HG03460 (cell line): ENCODE measurements at regions not wholly inside any gene's neighbourhood (a gene's known extent, or its start where the extent isn't known, plus 50 kb on each side); places are given as distances from the start of the nearest gene placed in this dataset.

Experiments used
- ATAC-seq: cut with Tn5 transposase; IDR thresholded peaks from one replicate; pipeline ENCODE4 v1.9.1; 2021; ENCODE audit not compliant: unreplicated experiment

GRCh38 chr5:159638954-159639559, 277.2 kb upstream of the ADRA1B start:
- ATAC-seq: no peak

- no peak for ATAC-seq
These were observed 276.7 kb upstream of the ADRA1B start for GRCh38 chr5:159639590-159639989.

GRCh38 chr5:159640446-159640845, 275.8 kb upstream of the ADRA1B start:
- no peak for ATAC-seq

- ATAC-seq: no peak
These were observed 275.4 kb upstream of the ADRA1B start for GRCh38 chr5:159640921-159641320.

GRCh38 chr5:159641371-159642039, 274.8 kb upstream of the ADRA1B start:
- no peak for ATAC-seq

GRCh38 chr5:159642379-159642778, 273.9 kb upstream of the ADRA1B start:
- ATAC-seq: no peak

GRCh38 chr5:159644053-159644452, 272.2 kb upstream of the ADRA1B start:
- ATAC-seq: no peak

GRCh38 chr5:159645179-159645846, 271.0 kb upstream of the ADRA1B start:
- no peak for ATAC-seq

GRCh38 chr5:159650803-159651202, 265.5 kb upstream of the ADRA1B start:
- ATAC-seq: no peak

- ATAC-seq: no peak
These were observed 260.4 kb upstream of the ADRA1B start for GRCh38 chr5:159655757-159656409.

GRCh38 chr5:159657298-159657697, 259.0 kb upstream of the ADRA1B start:
- no peak for ATAC-seq

- ATAC-seq: no peak
These were observed 258.5 kb upstream of the ADRA1B start for GRCh38 chr5:159657771-159658170.

GRCh38 chr5:159658266-159658925, 257.9 kb upstream of the ADRA1B start:
- ATAC-seq: no peak

GRCh38 chr5:159660401-159660800, 255.9 kb upstream of the ADRA1B start:
- ATAC-seq: no peak

GRCh38 chr5:159663986-159664385, 252.3 kb upstream of the ADRA1B start:
- ATAC-seq: no peak

GRCh38 chr5:159667286-159667685, 249.0 kb upstream of the ADRA1B start:
- no peak for ATAC-seq

- no peak for ATAC-seq
These were observed 247.7 kb upstream of the ADRA1B start for GRCh38 chr5:159668556-159668955.

- ATAC-seq: no peak
These were observed 246.7 kb upstream of the ADRA1B start for GRCh38 chr5:159669559-159669958.

- no peak for ATAC-seq
These were observed 244.4 kb upstream of the ADRA1B start for GRCh38 chr5:159671886-159672285.

- ATAC-seq: no peak
These were observed 242.7 kb upstream of the ADRA1B start for GRCh38 chr5:159673538-159673937.

- ATAC-seq: no peak
These were observed 237.5 kb upstream of the ADRA1B start for GRCh38 chr5:159678657-159679392.
